BLaER1 (cell line): ENCODE measurements at regions not wholly inside any gene's neighbourhood (a gene's known extent, or its start where the extent isn't known, plus 50 kb on each side); places are given as distances from the start of the nearest gene placed in this dataset.

Experiments
- H3K27ac ChIP-seq: shearing (Covaris generic); formaldehyde crosslinking; 2 replicates; pipeline ENCODE4 v1.8.1; 2022
- H3K27me3 ChIP-seq: shearing (Covaris generic); formaldehyde crosslinking; 2 replicates; pipeline ENCODE4 v1.8.1; 2022
- H3K36me3 ChIP-seq: shearing (Covaris generic); formaldehyde crosslinking; 2 replicates; pipeline ENCODE4 v1.8.1; 2022
- H3K4me1 ChIP-seq: shearing (Covaris generic); formaldehyde crosslinking; 2 replicates; pipeline ENCODE4 v1.8.1; 2022
- H3K4me2 ChIP-seq: shearing (Covaris generic); formaldehyde crosslinking; 2 replicates; pipeline ENCODE4 v1.8.1; 2022
- H3K4me3 ChIP-seq: shearing (Covaris generic); formaldehyde crosslinking; 2 replicates; pipeline ENCODE4 v1.8.1; 2022
- H3K9ac ChIP-seq: shearing (Covaris generic); formaldehyde crosslinking; 2 replicates; pipeline ENCODE4 v1.8.1; 2022
- H3K9me3 ChIP-seq: shearing (Covaris generic); formaldehyde crosslinking; 2 replicates; pipeline ENCODE4 v1.8.1; 2022
- H4K20me1 ChIP-seq: shearing (Covaris generic); formaldehyde crosslinking; 2 replicates; pipeline ENCODE4 v1.8.1; 2022
- Cebpa-rat ChIP-seq: shearing (Covaris generic); IDR thresholded peaks from 2 replicates; pipeline ENCODE4 v1.8.1; 2022

DNA sequence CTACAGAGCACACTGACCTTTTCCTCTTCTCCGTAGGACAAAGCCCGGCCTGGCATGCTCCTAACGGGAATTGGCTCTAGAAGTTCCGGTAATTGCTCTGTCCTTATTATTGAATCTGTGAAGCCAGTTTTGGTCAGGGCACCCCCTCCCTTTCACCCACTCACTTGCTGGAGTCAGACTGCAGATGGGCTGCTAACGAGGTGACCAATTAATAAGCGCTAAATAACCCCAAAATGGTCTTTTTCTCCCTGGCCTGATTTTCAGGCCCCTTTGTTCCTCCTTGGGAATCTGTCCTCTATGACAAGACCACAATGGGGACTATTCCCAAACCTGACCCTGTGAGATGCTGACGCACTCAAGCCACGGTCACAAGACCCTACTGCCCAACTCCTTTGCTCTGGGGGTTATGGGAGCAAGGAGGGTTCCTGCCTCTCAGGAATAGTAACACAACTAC lies 610.0 kb upstream of the CADM1 start:
- Histone ChIP-seq H3K27ac (no peak overlapping the region), H3K36me3 (no peaks in the 10 kb centered on the region), H4K20me1 (no peaks in the 10 kb centered on the region), H3K4me3 (no peak overlapping the region), H3K4me1 (peaks cover 12% of the 10 kb centered on the region), H3K27me3 (no peaks in the 10 kb centered on the region), H3K9ac (no peak overlapping the region), H3K4me2 (no peak overlapping the region), H3K9me3 (peaks cover 10% of the 10 kb centered on the region; the same call in 1 of the 2 replicates)
- no peak for TF ChIP-seq Cebpa-rat

DNA sequence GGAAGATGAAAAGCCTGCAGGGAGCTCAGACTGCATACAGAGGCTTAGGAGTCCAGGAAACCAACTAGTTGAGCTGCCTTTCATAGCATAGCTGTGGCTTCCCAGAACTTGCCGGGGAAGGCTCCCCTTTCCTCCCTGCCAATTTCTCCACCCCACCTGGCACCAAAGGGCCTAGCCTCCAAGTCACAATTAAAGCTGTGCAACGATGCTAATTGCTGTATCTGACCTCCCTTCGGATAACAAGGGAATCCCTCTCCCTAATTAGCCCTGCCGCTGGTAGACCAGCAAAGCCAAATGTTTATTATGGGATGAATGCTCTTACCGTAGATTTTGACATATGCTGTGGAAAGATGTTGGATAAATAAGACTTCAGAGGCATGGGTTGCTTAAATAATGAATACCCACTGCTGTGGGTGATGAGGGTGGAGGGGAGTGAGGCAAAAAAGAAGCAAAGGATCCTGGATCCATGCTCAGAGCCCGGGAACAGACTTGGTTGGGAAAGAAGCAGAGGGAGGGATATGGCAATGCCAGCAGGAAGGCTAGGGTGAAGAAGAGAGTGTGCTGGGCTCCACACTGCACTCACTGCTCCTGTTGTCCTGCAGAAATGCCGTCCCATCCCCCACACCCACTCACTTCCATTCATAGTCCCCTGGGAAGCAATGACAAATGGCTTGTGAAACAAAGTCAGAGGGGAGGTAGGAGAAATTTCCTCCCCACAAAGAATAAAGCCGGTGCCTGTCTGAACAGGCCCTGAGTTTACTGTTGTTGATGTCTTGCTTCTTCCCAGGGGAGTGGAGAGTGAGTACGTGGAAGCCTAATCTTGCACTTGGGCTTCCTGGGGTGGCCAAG lies 608.1 kb upstream of the CADM1 start:
- Histone ChIP-seq H3K27ac (no peak overlapping the region), H3K9me3 (peaks cover 10% of the 10 kb centered on the region; the same call in 1 of the 2 replicates), H3K4me3 (no peak overlapping the region), H3K9ac (no peak overlapping the region), H3K4me2 (peak overlapping the region; percentile 56), H3K27me3 (no peaks in the 10 kb centered on the region), H3K36me3 (no peaks in the 10 kb centered on the region), H4K20me1 (no peaks in the 10 kb centered on the region), H3K4me1 (peaks cover 12% of the 10 kb centered on the region)
- no peak for TF ChIP-seq Cebpa-rat

GRCh38 chr11:116111546-116111945 lies 607.3 kb upstream of the CADM1 start:
- Histone ChIP-seq H4K20me1 (no peaks in the 10 kb centered on the region), H3K27me3 (no peaks in the 10 kb centered on the region), H3K9ac (no peak overlapping the region), H3K27ac (no peak overlapping the region), H3K9me3 (peaks cover 10% of the 10 kb centered on the region; the same call in 1 of the 2 replicates), H3K4me1 (peaks cover 12% of the 10 kb centered on the region), H3K4me3 (no peak overlapping the region), H3K4me2 (no peak overlapping the region), H3K36me3 (no peaks in the 10 kb centered on the region)
- TF ChIP-seq Cebpa-rat, result no peak

DNA sequence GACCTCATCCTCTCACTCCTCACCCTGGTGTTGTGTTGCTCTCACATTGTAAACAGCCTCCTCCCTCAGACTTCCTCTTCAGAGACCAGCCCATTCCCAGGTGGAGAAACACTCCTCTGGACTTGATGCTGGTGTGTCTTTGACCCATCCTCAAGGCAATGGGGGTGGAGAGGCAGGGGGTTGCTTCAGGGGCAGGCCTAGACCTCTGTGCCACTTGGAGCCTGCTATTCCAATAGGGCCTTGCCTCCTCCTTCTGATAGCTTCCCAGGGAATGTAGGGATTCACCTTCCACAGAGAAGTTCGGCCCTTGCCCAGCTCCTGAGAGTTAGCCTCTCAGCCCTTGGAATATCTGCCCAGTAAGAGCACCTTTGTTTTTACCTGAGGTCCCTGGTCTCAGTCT lies 606.6 kb upstream of the CADM1 start:
- H3K4me3 ChIP-seq, result no peak overlapping the region
- peaks cover 10% of the 10 kb centered on the region; the same call in 1 of the 2 replicates for H3K9me3 ChIP-seq
- no peaks in the 10 kb centered on the region for H3K27me3 ChIP-seq
- TF ChIP-seq Cebpa-rat, result no peak
- peaks cover 12% of the 10 kb centered on the region for H3K4me1 ChIP-seq
- no peaks in the 10 kb centered on the region for H4K20me1 ChIP-seq
- H3K36me3 ChIP-seq, result no peaks in the 10 kb centered on the region
- H3K27ac ChIP-seq, result no peak overlapping the region
- no peak overlapping the region for H3K4me2 ChIP-seq
- H3K9ac ChIP-seq, result no peak overlapping the region

DNA sequence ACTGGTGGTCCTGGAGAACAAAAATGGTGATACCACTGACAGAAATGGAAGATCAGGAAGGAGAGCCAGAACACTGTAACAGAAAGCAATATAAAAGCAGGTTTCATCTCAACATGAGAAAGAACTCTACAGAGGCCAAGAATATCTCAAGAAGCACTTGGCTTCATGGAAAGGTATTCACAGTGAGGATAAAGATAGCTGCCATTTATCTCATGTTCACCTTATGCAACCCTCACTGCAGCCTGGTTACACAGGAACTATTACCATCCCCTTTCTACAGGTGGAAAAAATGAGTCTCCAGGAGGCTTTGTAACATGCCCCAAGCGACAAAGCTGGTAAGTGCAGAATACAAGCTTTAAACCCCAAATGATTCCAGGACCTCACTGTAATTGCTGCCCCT lies 606.1 kb upstream of the CADM1 start:
- Histone ChIP-seq H3K27ac (no peak overlapping the region), H4K20me1 (no peaks in the 10 kb centered on the region), H3K4me2 (no peak overlapping the region), H3K9ac (no peak overlapping the region), H3K27me3 (no peaks in the 10 kb centered on the region), H3K9me3 (peaks cover 10% of the 10 kb centered on the region; the same call in 1 of the 2 replicates), H3K4me3 (no peak overlapping the region), H3K4me1 (peaks cover 12% of the 10 kb centered on the region), H3K36me3 (no peaks in the 10 kb centered on the region)
- TF ChIP-seq Cebpa-rat, result no peak

GRCh38 chr11:116109228-116109627 lies 605.0 kb upstream of the CADM1 start:
- H3K4me2 ChIP-seq, result no peak overlapping the region
- no peaks in the 10 kb centered on the region for H4K20me1 ChIP-seq
- no peaks in the 10 kb centered on the region for H3K27me3 ChIP-seq
- H3K27ac ChIP-seq, result no peak overlapping the region
- H3K9me3 ChIP-seq, result peaks cover 7% of the 10 kb centered on the region; the same call in 1 of the 2 replicates
- peaks cover 12% of the 10 kb centered on the region for H3K4me1 ChIP-seq
- H3K4me3 ChIP-seq, result no peak overlapping the region
- TF ChIP-seq Cebpa-rat, result no peak
- H3K9ac ChIP-seq, result no peak overlapping the region
- H3K36me3 ChIP-seq, result no peaks in the 10 kb centered on the region

DNA sequence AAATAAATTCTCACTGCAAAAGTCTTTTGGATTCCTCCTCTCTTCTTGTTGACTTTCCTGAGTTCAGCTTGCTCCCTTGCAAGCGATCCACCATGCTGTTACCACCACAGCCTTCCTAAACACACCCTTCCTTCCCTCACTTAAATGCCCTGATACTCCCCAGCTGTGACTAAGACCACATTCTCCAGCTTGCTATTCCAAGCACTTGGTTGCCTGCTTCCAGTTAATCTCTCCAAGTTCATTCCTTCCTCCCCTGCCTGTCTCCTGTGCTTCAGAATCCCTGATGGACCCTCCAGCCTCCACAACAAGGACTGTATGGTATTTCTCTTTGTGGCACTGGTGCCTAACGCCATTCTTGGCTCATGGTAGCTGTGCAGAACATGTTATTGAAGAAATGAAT lies 603.9 kb upstream of the CADM1 start:
- H3K27ac ChIP-seq, result no peak overlapping the region
- H3K4me1 ChIP-seq, result peaks cover 11% of the 10 kb centered on the region
- H3K36me3 ChIP-seq, result no peaks in the 10 kb centered on the region
- no peaks in the 10 kb centered on the region for H3K27me3 ChIP-seq
- H3K4me3 ChIP-seq, result no peak overlapping the region
- H3K4me2 ChIP-seq, result no peak overlapping the region
- TF ChIP-seq Cebpa-rat, result no peak
- H3K9ac ChIP-seq, result no peak overlapping the region
- no peaks in the 10 kb centered on the region for H3K9me3 ChIP-seq
- H4K20me1 ChIP-seq, result no peaks in the 10 kb centered on the region

- Histone ChIP-seq H4K20me1 (no peaks in the 10 kb centered on the region), H3K27me3 (no peaks in the 10 kb centered on the region), H3K36me3 (no peaks in the 10 kb centered on the region), H3K4me3 (no peak overlapping the region), H3K9ac (no peak overlapping the region), H3K4me2 (no peak overlapping the region), H3K27ac (no peak overlapping the region), H3K9me3 (no peaks in the 10 kb centered on the region), H3K4me1 (peaks cover 1% of the 10 kb centered on the region; the same call in 1 of the 2 replicates)
- no peak for TF ChIP-seq Cebpa-rat
These were observed 603.0 kb upstream of the CADM1 start for GRCh38 chr11:116107229-116107628.

DNA sequence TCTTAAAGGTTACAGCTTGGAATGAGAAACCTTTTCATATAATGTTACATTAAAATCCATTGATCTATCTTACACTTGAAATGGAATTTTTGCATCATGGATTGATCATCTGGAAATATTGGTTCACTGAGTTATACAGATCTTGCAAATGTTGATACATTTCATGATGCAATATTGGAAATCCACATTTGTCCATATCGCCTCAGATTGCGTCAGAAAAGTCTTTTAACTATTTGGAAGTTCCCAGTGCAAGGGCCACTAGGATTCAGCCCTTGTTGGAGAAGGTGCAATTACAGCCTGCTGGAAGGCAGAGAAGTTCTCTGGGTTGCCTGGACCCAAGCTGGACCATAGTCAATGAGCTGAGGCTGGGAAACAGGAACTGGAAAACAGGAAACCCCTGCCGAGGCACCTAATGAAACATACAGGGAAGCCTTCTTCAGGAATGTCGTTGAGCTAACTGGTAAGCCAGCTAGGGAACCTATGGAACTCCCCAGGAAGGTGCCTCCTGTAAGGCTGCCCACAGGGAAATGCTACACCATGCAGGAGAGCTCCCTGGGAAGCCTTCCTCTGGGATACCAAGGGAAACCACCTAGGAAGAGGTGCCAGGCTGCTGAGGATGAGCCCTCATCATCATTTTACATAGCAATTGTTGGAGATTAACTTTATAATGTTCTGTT lies 600.4 kb upstream of the CADM1 start:
- H3K27ac ChIP-seq, result no peak overlapping the region
- no peaks in the 10 kb centered on the region for H4K20me1 ChIP-seq
- H3K4me2 ChIP-seq, result no peak overlapping the region
- no peak for TF ChIP-seq Cebpa-rat
- H3K4me1 ChIP-seq, result peaks cover 2% of the 10 kb centered on the region
- H3K4me3 ChIP-seq, result no peak overlapping the region
- no peaks in the 10 kb centered on the region for H3K9me3 ChIP-seq
- no peaks in the 10 kb centered on the region for H3K36me3 ChIP-seq
- no peaks in the 10 kb centered on the region for H3K27me3 ChIP-seq
- no peak overlapping the region for H3K9ac ChIP-seq

DNA sequence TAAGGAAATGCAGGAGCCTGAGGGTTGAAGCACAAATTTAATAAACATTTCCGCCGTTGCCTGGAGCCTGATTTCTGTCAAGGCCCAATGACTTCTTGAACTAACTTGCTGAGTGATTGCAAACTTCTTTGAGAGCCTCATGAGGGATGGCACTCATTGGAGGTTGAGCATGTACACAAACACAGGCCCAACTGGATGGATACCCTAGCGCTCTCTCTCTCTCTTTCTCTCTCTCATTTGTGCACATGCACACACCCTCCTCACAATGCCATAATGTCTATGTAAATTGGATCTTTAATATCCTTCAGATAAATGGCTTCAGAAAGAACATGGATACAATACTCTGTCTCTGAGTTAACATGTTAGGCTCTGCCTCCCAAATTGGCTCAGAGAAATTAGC lies 597.7 kb upstream of the CADM1 start:
- no peaks in the 10 kb centered on the region for H3K9me3 ChIP-seq
- H4K20me1 ChIP-seq, result no peaks in the 10 kb centered on the region
- no peak overlapping the region for H3K4me2 ChIP-seq
- H3K36me3 ChIP-seq, result no peaks in the 10 kb centered on the region
- no peak overlapping the region for H3K9ac ChIP-seq
- H3K4me3 ChIP-seq, result no peak overlapping the region
- H3K27me3 ChIP-seq, result no peaks in the 10 kb centered on the region
- peaks cover 12% of the 10 kb centered on the region for H3K4me1 ChIP-seq
- H3K27ac ChIP-seq, result no peak overlapping the region
- no peak for TF ChIP-seq Cebpa-rat
